ENCODE measurements at regions not wholly inside any gene's neighbourhood (a gene's known extent, or its start where the extent isn't known, plus 50 kb on each side); places are given as distances from the start of the nearest gene placed in this dataset.

GRCh38 chr17:77347544-77347943, 206.8 kb downstream of the SEC14L1 start:
- ChIA-PET CTCF (interaction anchor here (0.6 to 3.1 kb wide), 6 partner anchors 16 to 291 kb away, joined by 3 to 18 read pairs (median 4); no protein-coding TSS in a partner anchor), POLR2A (no interaction called here)
- TF ChIP-seq CTCF (tag by site-specific recombination; IDR thresholded peaks at IDR 0.05): no peak
- TF ChIP-seq GLI2 (tag by site-specific recombination; IDR thresholded peaks at IDR 0.05; ENCODE audit: borderline replicate concordance, low read depth): no peak
- no peak for TF ChIP-seq ZSCAN23 (tag by site-specific recombination; IDR thresholded peaks at IDR 0.05)
- TF ChIP-seq ZBTB8A (tag by site-specific recombination; IDR thresholded peaks at IDR 0.05): no peak
- TF ChIP-seq ZNF660 (tag by site-specific recombination; IDR thresholded peaks at IDR 0.05): no peak
- TF ChIP-seq ZNF266 (tag by site-specific recombination; IDR thresholded peaks at IDR 0.05; ENCODE audit: low read depth): no peak
- no peak for TF ChIP-seq ZNF639 (tag by site-specific recombination; IDR thresholded peaks at IDR 0.05)
- TF ChIP-seq ZNF239 (tag by site-specific recombination; IDR thresholded peaks at IDR 0.05): no peak
- no peak for TF ChIP-seq REPIN1 (tag by site-specific recombination; IDR thresholded peaks at IDR 0.05; ENCODE audit: low read depth)
- TF ChIP-seq ZNF561 (tag by site-specific recombination; IDR thresholded peaks at IDR 0.05; ENCODE audit: borderline replicate concordance): no peak
- no peak for TF ChIP-seq ZNF140 (tag by site-specific recombination; IDR thresholded peaks at IDR 0.05)
- no peak for TF ChIP-seq MYNN (tag by site-specific recombination; IDR thresholded peaks at IDR 0.05; ENCODE audit: borderline replicate concordance)
- TF ChIP-seq ZNF248 (tag by site-specific recombination; IDR thresholded peaks at IDR 0.05): no peak
- no peak for TF ChIP-seq ZNF514 (tag by site-specific recombination; IDR thresholded peaks at IDR 0.05)
- TF ChIP-seq ZIC2 (tag by site-specific recombination; IDR thresholded peaks at IDR 0.05): no peak
- TF ChIP-seq BCL11A (tag by site-specific recombination; IDR thresholded peaks at IDR 0.05; ENCODE audit: low read depth): no peak
- no peak for TF ChIP-seq ZNF837 (tag by site-specific recombination; IDR thresholded peaks at IDR 0.05)
- no peak for TF ChIP-seq ZNF211 (tag by site-specific recombination; IDR thresholded peaks at IDR 0.05; ENCODE audit: low read depth)
- no peak for TF ChIP-seq YY1 (tag by site-specific recombination; IDR thresholded peaks at IDR 0.05)
- no peak for TF ChIP-seq ZXDB (tag by site-specific recombination; IDR thresholded peaks at IDR 0.05)
- Histone ChIP-seq H3K36me3 (ENCODE audit: control insufficient read depth in 2 of 2, insufficient read depth in 1 of 2, low read length in 2 of 2) (no peaks in the 10 kb centered on the region), H3K4me1 (ENCODE audit: control insufficient read depth, insufficient read depth, low read length) (no peaks in the 10 kb centered on the region), H3K9me3 (ENCODE audit: control insufficient read depth, insufficient read depth, low read depth, low read length) (peaks cover 3% of the 10 kb centered on the region; the same call in 1 of the 2 replicates), H3K4me3 (ENCODE audit: low read depth, low read length) (no peak overlapping the region), H3K27ac (ENCODE audit: extremely low read depth, low read depth, low read length) (no peak overlapping the region)

- CTCF ChIA-PET: interaction anchor here (0.7 to 1.6 kb wide), 3 partner anchors 8 to 50 kb away, joined by 3 to 5 read pairs (median 3); no protein-coding TSS in a partner anchor
- H3K27ac ChIP-seq (ENCODE audit: extremely low read depth, low read depth, low read length): no peak overlapping the region
Measured at GRCh38 chr17:77349976-77350830, 209.4 kb downstream of the SEC14L1 start.

More at GRCh38 chr17:77349976-77350830, 209.4 kb downstream of the SEC14L1 start:
- Histone ChIP-seq H3K4me1 (ENCODE audit: control insufficient read depth, insufficient read depth, low read length) (no peaks in the 10 kb centered on the region), H3K4me3 (ENCODE audit: low read depth, low read length) (no peak overlapping the region), H3K9me3 (ENCODE audit: control insufficient read depth, insufficient read depth, low read depth, low read length) (no peaks in the 10 kb centered on the region), H3K36me3 (ENCODE audit: control insufficient read depth in 2 of 2, insufficient read depth in 1 of 2, low read length in 2 of 2) (no peaks in the 10 kb centered on the region)
- POLR2A ChIA-PET: no interaction called here
- peak; percentile 85 for TF ChIP-seq EGR2 (tag by site-specific recombination; IDR thresholded peaks at IDR 0.05; ENCODE audit: low read depth)
- no peak for TF ChIP-seq HOXA7 (CRISPR knock-in tag; IDR thresholded peaks at IDR 0.05; ENCODE audit: borderline replicate concordance)
- peak; percentile 82 for TF ChIP-seq ZFHX2 (tag by site-specific recombination; conservative IDR thresholded peaks at IDR 0.05)
